Stimulated activated naive B cell treated with anti-CD40 and anti-IgM and Interleukin-4, amounts not matched to agents 10 μg/mL and 1 μg/mL and 100 μg/mL, for 72 hours (primary cell): ENCODE measurements at regions not wholly inside any gene's neighbourhood (a gene's known extent, or its start where the extent isn't known, plus 50 kb on each side); places are given as distances from the start of the nearest gene placed in this dataset.
A peak's percentile ranks its signal among the peaks of the same experiment; 100 is the strongest.

Experiments
- ATAC-seq, 2 donors: fragments of 150-1000 bp; cut with Tn5 transposase; replicated peaks; 2 replicates each; pipeline ENCODE4 v1.10.0; 2021; ENCODE audit warnings: moderate library complexity in 1 of 2
- DNase-seq: peaks from one replicate; pipeline ENCODE4 v3.0.0; 2021
- H3K27ac Mint-ChIP-seq: one replicate; pipeline ENCODE4 v1.8.0; 2022; ENCODE audit warnings: mild to moderate bottlenecking, mixed read lengths
- H3K27me3 Mint-ChIP-seq, 2 donors: one replicate each; pipeline ENCODE4 v1.8.0; 2022; ENCODE audit warnings: mixed read lengths in 2 of 2
- H3K36me3 Mint-ChIP-seq, 2 donors: one replicate each; pipeline ENCODE4 v1.8.0; 2022; ENCODE audit warnings: mixed read lengths in 2 of 2, mild to moderate bottlenecking in 1 of 2
- H3K4me1 Mint-ChIP-seq, 2 donors: one replicate each; pipeline ENCODE4 v1.8.0; 2022; ENCODE audit warnings: mixed read lengths in 2 of 2, mild to moderate bottlenecking in 1 of 2
- H3K4me3 Mint-ChIP-seq, 2 donors: one replicate each; pipeline ENCODE4 v1.8.0; 2022; ENCODE audit warnings: mild to moderate bottlenecking in 2 of 2, mixed read lengths in 2 of 2, moderate library complexity in 1 of 2
- H3K9me3 Mint-ChIP-seq, 2 donors: one replicate each; pipeline ENCODE4 v1.8.0; 2022; ENCODE audit warnings: mixed read lengths in 2 of 2, mild to moderate bottlenecking in 1 of 2

- Mint-ChIP-seq H3K36me3 (no peaks in the 10 kb centered on the region), H3K9me3 (no peaks in the 10 kb centered on the region), H3K27me3 (no peaks in the 10 kb centered on the region), H3K4me3 (no peak overlapping the region), H3K4me1 (no peaks in the 10 kb centered on the region), H3K27ac (no peak overlapping the region)
- no peak for ATAC-seq
- no peak for DNase-seq
Observed at GRCh38 chr4:20337261-20337664, 85.6 kb downstream of the SLIT2 start.

- H3K27me3 Mint-ChIP-seq = no peaks in the 10 kb centered on the region
- no peaks in the 10 kb centered on the region for H3K4me1 Mint-ChIP-seq
- no peak overlapping the region for H3K27ac Mint-ChIP-seq
- DNase-seq (no peak), ATAC-seq (no peak)
- no peak overlapping the region for H3K4me3 Mint-ChIP-seq
- no peaks in the 10 kb centered on the region for H3K9me3 Mint-ChIP-seq
- no peaks in the 10 kb centered on the region for H3K36me3 Mint-ChIP-seq
Observed at GRCh38 chr4:20338841-20339240, 87.1 kb downstream of the SLIT2 start.

GRCh38 chr4:20341134-20341738, 89.5 kb downstream of the SLIT2 start:
- Mint-ChIP-seq H3K9me3 (peaks cover 0 to 4% of the 10 kb centered on the region in 2 donors), H3K4me1 (no peaks in the 10 kb centered on the region), H3K4me3 (no peak overlapping the region), H3K27me3 (no peaks in the 10 kb centered on the region), H3K36me3 (no peaks in the 10 kb centered on the region), H3K27ac (no peak overlapping the region)
- DNase-seq (no peak), ATAC-seq (no peak)

- no peaks in the 10 kb centered on the region for H3K36me3 Mint-ChIP-seq
- H3K4me3 Mint-ChIP-seq = no peak overlapping the region
- ATAC-seq (no peak), DNase-seq (no peak)
- H3K27ac Mint-ChIP-seq = no peak overlapping the region
- no peaks in the 10 kb centered on the region for H3K27me3 Mint-ChIP-seq
- peaks cover 0 to 4% of the 10 kb centered on the region in 2 donors for H3K9me3 Mint-ChIP-seq
- H3K4me1 Mint-ChIP-seq = no peaks in the 10 kb centered on the region
Observed at GRCh38 chr4:20347531-20347930, 95.8 kb downstream of the SLIT2 start.

GRCh38 chr4:20348411-20348810, 96.7 kb downstream of the SLIT2 start:
- ATAC-seq (no peak), DNase-seq (no peak)
- Mint-ChIP-seq H3K9me3 (peaks cover 0 to 4% of the 10 kb centered on the region in 2 donors), H3K4me1 (no peaks in the 10 kb centered on the region), H3K36me3 (no peaks in the 10 kb centered on the region), H3K4me3 (no peak overlapping the region), H3K27me3 (no peaks in the 10 kb centered on the region), H3K27ac (no peak overlapping the region)

GRCh38 chr4:20351360-20352162, 99.9 kb downstream of the SLIT2 start:
- H3K27ac Mint-ChIP-seq = no peak overlapping the region

GRCh38 chr4:20352163-20352431, 100.4 kb downstream of the SLIT2 start:
- ATAC-seq (no peak), DNase-seq (no peak)
- Mint-ChIP-seq H3K36me3 (no peaks in the 10 kb centered on the region), H3K27ac (no peak overlapping the region), H3K9me3 (no peaks in the 10 kb centered on the region), H3K27me3 (no peaks in the 10 kb centered on the region), H3K4me1 (no peaks in the 10 kb centered on the region), H3K4me3 (no peak overlapping the region)

More at GRCh38 chr4:20351360-20352162, 99.9 kb downstream of the SLIT2 start:
- no peak for ATAC-seq
- H3K9me3 Mint-ChIP-seq = no peaks in the 10 kb centered on the region
- DNase-seq = no peak
- H3K36me3 Mint-ChIP-seq = no peaks in the 10 kb centered on the region
- H3K4me1 Mint-ChIP-seq = no peaks in the 10 kb centered on the region
- H3K27me3 Mint-ChIP-seq = no peaks in the 10 kb centered on the region
- H3K4me3 Mint-ChIP-seq = no peak overlapping the region

GRCh38 chr4:20353646-20354045, 101.9 kb downstream of the SLIT2 start:
- H3K4me3 Mint-ChIP-seq = no peak overlapping the region
- DNase-seq = no peak
- H3K27me3 Mint-ChIP-seq = no peaks in the 10 kb centered on the region
- H3K9me3 Mint-ChIP-seq = no peaks in the 10 kb centered on the region
- ATAC-seq = no peak
- H3K36me3 Mint-ChIP-seq = no peaks in the 10 kb centered on the region
- no peak overlapping the region for H3K27ac Mint-ChIP-seq
- H3K4me1 Mint-ChIP-seq = no peaks in the 10 kb centered on the region

GRCh38 chr4:20354120-20354519, 102.4 kb downstream of the SLIT2 start:
- H3K27me3 Mint-ChIP-seq = no peaks in the 10 kb centered on the region
- H3K4me3 Mint-ChIP-seq = no peak overlapping the region
- no peak for DNase-seq
- peaks cover 0 to 2% of the 10 kb centered on the region in 2 donors for H3K9me3 Mint-ChIP-seq
- H3K27ac Mint-ChIP-seq = no peak overlapping the region
- no peak for ATAC-seq
- no peaks in the 10 kb centered on the region for H3K4me1 Mint-ChIP-seq
- no peaks in the 10 kb centered on the region for H3K36me3 Mint-ChIP-seq

- no peak for ATAC-seq
- H3K9me3 Mint-ChIP-seq = peaks cover 6 to 7% of the 10 kb centered on the region in 2 donors
- no peak for DNase-seq
- H3K4me3 Mint-ChIP-seq = no peak overlapping the region
- H3K27me3 Mint-ChIP-seq = no peaks in the 10 kb centered on the region
- H3K4me1 Mint-ChIP-seq = peaks cover 0 to 2% of the 10 kb centered on the region in 2 donors
- no peaks in the 10 kb centered on the region for H3K36me3 Mint-ChIP-seq
- H3K27ac Mint-ChIP-seq = no peak overlapping the region
Observed at GRCh38 chr4:20356565-20356964, 104.9 kb downstream of the SLIT2 start.

GRCh38 chr4:20358110-20358509, 106.4 kb downstream of the SLIT2 start:
- Mint-ChIP-seq H3K36me3 (no peaks in the 10 kb centered on the region), H3K9me3 (peaks cover 6 to 7% of the 10 kb centered on the region in 2 donors), H3K4me3 (no peak overlapping the region), H3K4me1 (peaks cover 0 to 2% of the 10 kb centered on the region in 2 donors), H3K27me3 (no peaks in the 10 kb centered on the region), H3K27ac (no peak overlapping the region)
- ATAC-seq (no peak), DNase-seq (no peak)

- Mint-ChIP-seq H3K36me3 (no peaks in the 10 kb centered on the region), H3K4me1 (peaks cover 0 to 2% of the 10 kb centered on the region in 2 donors), H3K27me3 (no peaks in the 10 kb centered on the region), H3K27ac (no peak overlapping the region), H3K9me3 (peaks cover 6 to 7% of the 10 kb centered on the region in 2 donors), H3K4me3 (no peak overlapping the region)
- no peak for DNase-seq
- ATAC-seq = peak; percentile 51 to 70
Observed at GRCh38 chr4:20359692-20360091, 108.0 kb downstream of the SLIT2 start.

GRCh38 chr4:20362148-20362547, 110.4 kb downstream of the SLIT2 start:
- ATAC-seq = no peak
- H3K27ac Mint-ChIP-seq = no peak overlapping the region
- DNase-seq = no peak
- no peaks in the 10 kb centered on the region for H3K36me3 Mint-ChIP-seq
- H3K4me1 Mint-ChIP-seq = peaks cover 0 to 2% of the 10 kb centered on the region in 2 donors
- H3K9me3 Mint-ChIP-seq = peaks cover 6 to 7% of the 10 kb centered on the region in 2 donors
- no peaks in the 10 kb centered on the region for H3K27me3 Mint-ChIP-seq
- H3K4me3 Mint-ChIP-seq = no peak overlapping the region

GRCh38 chr4:20364969-20365368, 113.3 kb downstream of the SLIT2 start:
- ATAC-seq (no peak), DNase-seq (no peak)
- Mint-ChIP-seq H3K9me3 (no peaks in the 10 kb centered on the region), H3K27ac (no peak overlapping the region), H3K27me3 (no peaks in the 10 kb centered on the region), H3K4me3 (no peak overlapping the region), H3K4me1 (no peaks in the 10 kb centered on the region), H3K36me3 (no peaks in the 10 kb centered on the region)

GRCh38 chr4:20367446-20367845, 115.7 kb downstream of the SLIT2 start:
- DNase-seq (no peak), ATAC-seq (no peak)
- no peak overlapping the region for H3K27ac Mint-ChIP-seq
- peaks cover 0 to 2% of the 10 kb centered on the region in 2 donors for H3K9me3 Mint-ChIP-seq
- H3K27me3 Mint-ChIP-seq = peaks cover 7 to 8% of the 10 kb centered on the region in 2 donors
- no peaks in the 10 kb centered on the region for H3K36me3 Mint-ChIP-seq
- H3K4me1 Mint-ChIP-seq = no peaks in the 10 kb centered on the region
- H3K4me3 Mint-ChIP-seq = no peak overlapping the region
